CMK (cell line): ENCODE measurements at regions not wholly inside any gene's neighbourhood (a gene's known extent, or its start where the extent isn't known, plus 50 kb on each side); places are given as distances from the start of the nearest gene placed in this dataset.
"Not testable (repeated sequence)": the region's sequence is repeated elsewhere in the genome, so short reads cannot be mapped to it uniquely, and the experiment has no call there.

Experiments used
- DNase-seq: peaks from one replicate; pipeline ENCODE4 v3.0.0-alpha.2; 2010; ENCODE audit warnings: low read depth

GRCh38 chr3:5035113-5035512 is 55.9 kb downstream of the BHLHE40 start:
- no peak for DNase-seq

- DNase-seq = no peak
Observed at GRCh38 chr3:5035692-5036391, 56.6 kb downstream of the BHLHE40 start.

- DNase-seq = no peak
Observed at GRCh38 chr3:5036392-5036766, 57.1 kb downstream of the BHLHE40 start.

GRCh38 chr3:5036858-5037257 is 57.6 kb downstream of the BHLHE40 start:
- DNase-seq = no peak

GRCh38 chr3:5039585-5039984 is 60.3 kb downstream of the BHLHE40 start:
- no peak for DNase-seq

- DNase-seq = no peak
Observed at GRCh38 chr3:5041315-5041714, 62.1 kb downstream of the BHLHE40 start.

- DNase-seq = no peak
Observed at GRCh38 chr3:5045961-5046360, 66.7 kb downstream of the BHLHE40 start.

GRCh38 chr3:5047764-5048419 is 68.7 kb downstream of the BHLHE40 start:
- DNase-seq = no peak

- DNase-seq = no peak
Observed at GRCh38 chr3:5051772-5052171, 70.3 kb upstream of the ARL8B start.

- no peak for DNase-seq
Observed at GRCh38 chr3:5052247-5052646, 69.8 kb upstream of the ARL8B start.

GRCh38 chr3:5053021-5053831 is 68.9 kb upstream of the ARL8B start:
- DNase-seq = no peak

- peak; percentile 52 for DNase-seq
Observed at GRCh38 chr3:5054098-5054497, 68.0 kb upstream of the ARL8B start.

GRCh38 chr3:5054579-5054978 is 67.5 kb upstream of the ARL8B start:
- DNase-seq = not testable (repeated sequence)

- DNase-seq = peak; percentile 73
Observed at GRCh38 chr3:5055357-5056110, 66.6 kb upstream of the ARL8B start.

- DNase-seq = no peak
Observed at GRCh38 chr3:5056111-5056391, 66.0 kb upstream of the ARL8B start.

- DNase-seq = no peak
Observed at GRCh38 chr3:5057272-5057671, 64.8 kb upstream of the ARL8B start.

GRCh38 chr3:5057857-5058324 is 64.2 kb upstream of the ARL8B start:
- DNase-seq = peak; percentile 70

- DNase-seq = no peak
Observed at GRCh38 chr3:5058471-5058951, 63.6 kb upstream of the ARL8B start.

GRCh38 chr3:5059782-5060181 is 62.3 kb upstream of the ARL8B start:
- no peak for DNase-seq

- no peak for DNase-seq
Observed at GRCh38 chr3:5061218-5061569, 60.9 kb upstream of the ARL8B start.

GRCh38 chr3:5063724-5064123 is 58.4 kb upstream of the ARL8B start:
- DNase-seq = no peak

- DNase-seq = no peak
Observed at GRCh38 chr3:5068531-5069050, 53.5 kb upstream of the ARL8B start.
